ENCODE measurements at regions not wholly inside any gene's neighbourhood (a gene's known extent, or its start where the extent isn't known, plus 50 kb on each side); places are given as distances from the start of the nearest gene placed in this dataset.

GRCh38 chr3:162193148-162194095 is 696.8 kb downstream of the OTOL1 start:
- DNase-seq, result no peak

- DNase-seq, result no peak
Observed at GRCh38 chr3:162195147-162195546, 698.5 kb downstream of the OTOL1 start.

GRCh38 chr3:162196964-162197363 is 700.4 kb downstream of the OTOL1 start:
- DNase-seq, result no peak

GRCh38 chr3:162200836-162201235 is 704.2 kb downstream of the OTOL1 start:
- no peak for DNase-seq

GRCh38 chr3:162206648-162207047 is 710.0 kb downstream of the OTOL1 start:
- DNase-seq, result no peak

GRCh38 chr3:162211470-162211869 is 714.9 kb downstream of the OTOL1 start:
- DNase-seq, result no peak

- no peak for DNase-seq
Observed at GRCh38 chr3:162213196-162213595, 716.6 kb downstream of the OTOL1 start.

- DNase-seq, result peak; percentile 31 to 45
Observed at GRCh38 chr3:162213956-162214355, 717.3 kb downstream of the OTOL1 start.

- no peak for DNase-seq
Observed at GRCh38 chr3:162217647-162218046, 721.0 kb downstream of the OTOL1 start.

- no peak for DNase-seq
Observed at GRCh38 chr3:162218479-162218878, 721.9 kb downstream of the OTOL1 start.

GRCh38 chr3:162224746-162225145 is 728.1 kb downstream of the OTOL1 start:
- DNase-seq, result no peak

GRCh38 chr3:162236949-162237348 is 740.3 kb downstream of the OTOL1 start:
- DNase-seq, result no peak

- DNase-seq, result no peak
Observed at GRCh38 chr3:162250782-162251181, 754.2 kb downstream of the OTOL1 start.

- no peak for DNase-seq
Observed at GRCh38 chr3:162262129-162262528, 765.5 kb downstream of the OTOL1 start.

GRCh38 chr3:162263596-162263995 is 767.0 kb downstream of the OTOL1 start:
- DNase-seq, result no peak

- DNase-seq, result no peak
Observed at GRCh38 chr3:162269636-162270458, 773.2 kb downstream of the OTOL1 start.

- no peak for DNase-seq
Observed at GRCh38 chr3:162274070-162274469, 777.5 kb downstream of the OTOL1 start.

GRCh38 chr3:162278834-162279233 is 782.2 kb downstream of the OTOL1 start:
- no peak for DNase-seq

GRCh38 chr3:162285259-162285658 is 788.7 kb downstream of the OTOL1 start:
- no peak for DNase-seq

- no peak for DNase-seq
Observed at GRCh38 chr3:162287600-162287999, 791.0 kb downstream of the OTOL1 start.

- no peak for DNase-seq
Observed at GRCh38 chr3:162292409-162292808, 795.8 kb downstream of the OTOL1 start.

- DNase-seq, result no peak
Observed at GRCh38 chr3:162295323-162295983, 798.8 kb downstream of the OTOL1 start.

Measured in right lung (tissue), 2 donors.